C4-2B (cell line): ENCODE measurements at regions not wholly inside any gene's neighbourhood (a gene's known extent, or its start where the extent isn't known, plus 50 kb on each side); places are given as distances from the start of the nearest gene placed in this dataset.
"Not testable (repeated sequence)": the region's sequence is repeated elsewhere in the genome, so short reads cannot be mapped to it uniquely, and the experiment has no call there.

Experiments used
- H3K27ac ChIP-seq: fragments of 450-650 bp; 2 replicates; pipeline ENCODE4 v1.5.1; 2017
- ZFX ChIP-seq: fragments of 450-650 bp; IDR thresholded peaks from 2 replicates; pipeline ENCODE4 v1.6.1; 2017
- TF ChIP-seq, protein P1 (sequence below): fragments of 450-650 bp; conservative IDR thresholded peaks from 2 replicates; pipeline ENCODE4 v1.5.1; 2017; ENCODE audit warnings: mild to moderate bottlenecking

GRCh38 chr5:15001517-15001916, 129.9 kb upstream of the ANKH start:
- TF ChIP-seq, protein P1, sequence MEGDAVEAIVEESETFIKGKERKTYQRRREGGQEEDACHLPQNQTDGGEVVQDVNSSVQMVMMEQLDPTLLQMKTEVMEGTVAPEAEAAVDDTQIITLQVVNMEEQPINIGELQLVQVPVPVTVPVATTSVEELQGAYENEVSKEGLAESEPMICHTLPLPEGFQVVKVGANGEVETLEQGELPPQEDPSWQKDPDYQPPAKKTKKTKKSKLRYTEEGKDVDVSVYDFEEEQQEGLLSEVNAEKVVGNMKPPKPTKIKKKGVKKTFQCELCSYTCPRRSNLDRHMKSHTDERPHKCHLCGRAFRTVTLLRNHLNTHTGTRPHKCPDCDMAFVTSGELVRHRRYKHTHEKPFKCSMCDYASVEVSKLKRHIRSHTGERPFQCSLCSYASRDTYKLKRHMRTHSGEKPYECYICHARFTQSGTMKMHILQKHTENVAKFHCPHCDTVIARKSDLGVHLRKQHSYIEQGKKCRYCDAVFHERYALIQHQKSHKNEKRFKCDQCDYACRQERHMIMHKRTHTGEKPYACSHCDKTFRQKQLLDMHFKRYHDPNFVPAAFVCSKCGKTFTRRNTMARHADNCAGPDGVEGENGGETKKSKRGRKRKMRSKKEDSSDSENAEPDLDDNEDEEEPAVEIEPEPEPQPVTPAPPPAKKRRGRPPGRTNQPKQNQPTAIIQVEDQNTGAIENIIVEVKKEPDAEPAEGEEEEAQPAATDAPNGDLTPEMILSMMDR = no peak
- TF ChIP-seq ZFX = no peak
- no peak overlapping the region for H3K27ac ChIP-seq

- TF ChIP-seq, protein P1 = no peak
- no peak for TF ChIP-seq ZFX
- no peak overlapping the region for H3K27ac ChIP-seq
Measured at GRCh38 chr5:14998491-14998890, 126.9 kb upstream of the ANKH start.

- H3K27ac ChIP-seq = no peak overlapping the region
- TF ChIP-seq ZFX = no peak
- TF ChIP-seq, protein P1 = no peak
Measured at GRCh38 chr5:14996997-14997396, 125.4 kb upstream of the ANKH start.

GRCh38 chr5:14995229-14995628, 123.7 kb upstream of the ANKH start:
- no peak for TF ChIP-seq ZFX
- TF ChIP-seq, protein P1 = no peak
- H3K27ac ChIP-seq = no peak overlapping the region

DNA sequence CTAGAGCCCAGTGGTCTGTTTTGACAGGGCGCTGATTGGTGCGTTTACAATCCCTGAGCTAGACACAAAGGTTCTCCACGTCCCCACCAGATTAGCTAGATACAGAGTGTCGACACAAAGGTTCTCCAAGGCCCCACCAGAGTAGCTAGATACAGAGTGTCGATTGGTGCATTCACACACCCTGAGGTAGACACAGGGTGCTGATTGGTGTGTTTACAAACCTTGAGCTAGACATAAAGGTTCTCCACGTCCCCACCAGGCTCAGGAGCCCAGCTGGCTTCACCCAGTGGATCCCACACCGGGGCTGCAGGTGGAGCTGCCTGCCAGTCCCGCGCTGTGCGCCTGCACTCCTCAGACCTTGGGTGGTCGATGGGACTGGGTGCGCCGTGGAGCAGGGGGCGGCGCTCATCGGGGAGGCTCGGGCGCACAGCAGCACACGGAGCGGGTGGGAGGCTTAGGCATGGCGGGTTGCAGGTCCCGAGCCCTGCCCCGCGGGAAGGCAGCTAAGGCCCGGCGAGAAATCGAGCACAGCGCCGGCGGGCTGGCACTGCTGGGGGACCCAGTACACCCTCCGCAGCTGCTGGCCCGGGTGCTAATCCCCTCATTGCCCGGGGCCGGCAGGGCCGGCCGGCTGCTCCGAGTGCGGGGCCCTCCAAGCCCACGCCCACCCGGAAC, 122.0 kb upstream of the ANKH start:
- not testable (repeated sequence) for H3K27ac ChIP-seq

GRCh38 chr5:14992751-14993458, 121.3 kb upstream of the ANKH start:
- H3K27ac ChIP-seq = not testable (repeated sequence)

- TF ChIP-seq ZFX = no peak
- TF ChIP-seq, protein P1 = no peak
- no peak overlapping the region for H3K27ac ChIP-seq
Measured at GRCh38 chr5:14988223-14988622, 116.6 kb upstream of the ANKH start.

DNA sequence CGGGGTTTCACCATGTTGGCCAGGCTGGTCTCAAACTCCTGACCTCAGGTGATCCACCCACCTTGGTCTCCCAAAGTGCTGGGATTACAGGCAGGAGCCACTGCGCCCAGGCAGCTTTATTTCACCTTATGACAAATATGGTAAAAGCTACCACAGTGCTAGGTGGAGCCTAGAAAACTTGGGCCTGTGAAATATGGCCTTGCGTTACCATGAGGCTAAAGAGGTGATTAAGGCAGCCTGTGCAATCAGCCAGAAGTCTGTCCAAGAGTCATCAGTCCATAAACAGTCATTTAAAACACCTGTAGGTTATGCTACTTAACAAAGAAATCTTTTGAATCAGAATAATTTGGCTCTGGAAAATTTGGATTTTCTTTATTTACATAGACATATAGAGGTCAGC, 114.8 kb upstream of the ANKH start:
- no peak overlapping the region for H3K27ac ChIP-seq
- TF ChIP-seq, protein P1 = no peak
- no peak for TF ChIP-seq ZFX
